Mucosa of stomach (tissue), 1 donor: ENCODE measurements at regions not wholly inside any gene's neighbourhood (a gene's known extent, or its start where the extent isn't known, plus 50 kb on each side); places are given as distances from the start of the nearest gene placed in this dataset.

Experiments used
- H3K27me3 ChIP-seq: one replicate; pipeline ENCODE4 v1.7.0; 2013; ENCODE audit warnings: mild to moderate bottlenecking, low read length; ENCODE audit not compliant: control insufficient read depth, insufficient read depth
- H3K36me3 ChIP-seq: one replicate; pipeline ENCODE4 v1.7.0; 2013; ENCODE audit warnings: low read length; ENCODE audit not compliant: control insufficient read depth, insufficient read depth
- H3K4me1 ChIP-seq: one replicate; pipeline ENCODE4 v1.7.0; 2013; ENCODE audit warnings: mild to moderate bottlenecking, low read length; ENCODE audit not compliant: control insufficient read depth, insufficient read depth
- H3K4me3 ChIP-seq: one replicate; pipeline ENCODE4 v1.7.0; 2013; ENCODE audit warnings: low read length
- H3K9ac ChIP-seq: one replicate; pipeline ENCODE4 v1.7.0; 2013; ENCODE audit warnings: mild to moderate bottlenecking, low read length, moderate library complexity
- H3K9me3 ChIP-seq: one replicate; pipeline ENCODE4 v1.7.0; 2013; ENCODE audit warnings: mild to moderate bottlenecking, low read length, moderate library complexity; ENCODE audit not compliant: control insufficient read depth
- donor health status: Pancreatic carcinoma.

GRCh38 chr22:49238181-49239141 lies 589.2 kb downstream of the BRD1 start:
- no peaks in the 10 kb centered on the region for H3K27me3 ChIP-seq
- H3K4me1 ChIP-seq: no peaks in the 10 kb centered on the region
- no peaks in the 10 kb centered on the region for H3K9me3 ChIP-seq
- no peak overlapping the region for H3K4me3 ChIP-seq
- H3K36me3 ChIP-seq: no peaks in the 10 kb centered on the region
- H3K9ac ChIP-seq: no peak overlapping the region

GRCh38 chr22:49237703-49238102 lies 590.0 kb downstream of the BRD1 start:
- Histone ChIP-seq H3K4me3 (no peak overlapping the region), H3K36me3 (no peaks in the 10 kb centered on the region), H3K9ac (no peak overlapping the region), H3K27me3 (no peaks in the 10 kb centered on the region), H3K9me3 (no peaks in the 10 kb centered on the region), H3K4me1 (no peaks in the 10 kb centered on the region)

GRCh38 chr22:49237279-49237678 lies 590.4 kb downstream of the BRD1 start:
- H3K27me3 ChIP-seq: no peaks in the 10 kb centered on the region
- no peaks in the 10 kb centered on the region for H3K4me1 ChIP-seq
- no peak overlapping the region for H3K9ac ChIP-seq
- no peaks in the 10 kb centered on the region for H3K36me3 ChIP-seq
- H3K4me3 ChIP-seq: no peak overlapping the region
- H3K9me3 ChIP-seq: no peaks in the 10 kb centered on the region

GRCh38 chr22:49236541-49237075 lies 591.1 kb downstream of the BRD1 start:
- H3K4me3 ChIP-seq: no peak overlapping the region
- no peaks in the 10 kb centered on the region for H3K36me3 ChIP-seq
- H3K27me3 ChIP-seq: no peaks in the 10 kb centered on the region
- no peak overlapping the region for H3K9ac ChIP-seq
- no peaks in the 10 kb centered on the region for H3K9me3 ChIP-seq
- H3K4me1 ChIP-seq: no peaks in the 10 kb centered on the region

GRCh38 chr22:49235463-49236300 lies 592.0 kb downstream of the BRD1 start:
- Histone ChIP-seq H3K4me1 (no peaks in the 10 kb centered on the region), H3K9me3 (no peaks in the 10 kb centered on the region), H3K36me3 (no peaks in the 10 kb centered on the region), H3K27me3 (no peaks in the 10 kb centered on the region), H3K4me3 (no peak overlapping the region), H3K9ac (no peak overlapping the region)

- Histone ChIP-seq H3K4me1 (no peaks in the 10 kb centered on the region), H3K36me3 (no peaks in the 10 kb centered on the region), H3K9me3 (no peaks in the 10 kb centered on the region), H3K4me3 (no peak overlapping the region), H3K27me3 (no peaks in the 10 kb centered on the region), H3K9ac (no peak overlapping the region)
Measured at GRCh38 chr22:49234459-49234858, 593.2 kb downstream of the BRD1 start.

- Histone ChIP-seq H3K36me3 (no peaks in the 10 kb centered on the region), H3K4me1 (no peaks in the 10 kb centered on the region), H3K9me3 (no peaks in the 10 kb centered on the region), H3K4me3 (no peak overlapping the region), H3K27me3 (no peaks in the 10 kb centered on the region), H3K9ac (no peak overlapping the region)
Measured at GRCh38 chr22:49233507-49234100, 594.1 kb downstream of the BRD1 start.

GRCh38 chr22:49232319-49233067 lies 595.2 kb downstream of the BRD1 start:
- Histone ChIP-seq H3K9me3 (no peaks in the 10 kb centered on the region), H3K4me1 (no peaks in the 10 kb centered on the region)

GRCh38 chr22:49230194-49230577 lies 597.5 kb downstream of the BRD1 start:
- Histone ChIP-seq H3K27me3 (no peaks in the 10 kb centered on the region), H3K9ac (no peak overlapping the region), H3K9me3 (no peaks in the 10 kb centered on the region), H3K4me3 (no peak overlapping the region), H3K36me3 (no peaks in the 10 kb centered on the region), H3K4me1 (no peaks in the 10 kb centered on the region)

More at GRCh38 chr22:49232319-49233067, 595.2 kb downstream of the BRD1 start:
- Histone ChIP-seq H3K9ac (no peak overlapping the region), H3K27me3 (no peaks in the 10 kb centered on the region), H3K36me3 (no peaks in the 10 kb centered on the region), H3K4me3 (no peak overlapping the region)

GRCh38 chr22:49229483-49230193 lies 598.0 kb downstream of the BRD1 start:
- no peak overlapping the region for H3K9ac ChIP-seq
- H3K27me3 ChIP-seq: no peaks in the 10 kb centered on the region
- H3K4me1 ChIP-seq: no peaks in the 10 kb centered on the region
- no peak overlapping the region for H3K4me3 ChIP-seq
- H3K9me3 ChIP-seq: no peaks in the 10 kb centered on the region
- no peaks in the 10 kb centered on the region for H3K36me3 ChIP-seq
